Caco-2 (cell line): ENCODE measurements at regions not wholly inside any gene's neighbourhood (a gene's known extent, or its start where the extent isn't known, plus 50 kb on each side); places are given as distances from the start of the nearest gene placed in this dataset.

Source experiments
- BruUV-seq: library from RNA; stranded (reverse); fragments of 400-500 nt; replicated peaks from 2 replicates; lab custom pipeline; 2021; lab: Mats Ljungman, UMichigan
- CTCF ChIA-PET: fragments of 300-600 bp; sonication (Branson Sonifier 250); formaldehyde crosslinking; loops from one replicate; lab custom pipeline; 2022; ENCODE audit warnings: antibody characterized with exemption; lab: Charles Lee
- POLR2A ChIA-PET: fragments of 300-600 bp; sonication (Branson Sonifier 250); formaldehyde crosslinking; loops from one replicate; lab custom pipeline; 2022; ENCODE audit warnings: antibody characterized with exemption; lab: Charles Lee
- DNase-seq, 2 experiments: peaks; one replicate each; pipeline versions ENCODE4 v3.0.0 to v3.0.0-alpha.2; 2020 to 2022
- H3K27me3 ChIP-seq: replicated peaks from 2 replicates; pipeline ENCODE4 v1.6.0; 2011; ENCODE audit warnings: low read length; ENCODE audit not compliant: control insufficient read depth, insufficient read depth
- H3K36me3 ChIP-seq: 2 replicates; pipeline ENCODE4 v1.5.1; 2011; ENCODE audit warnings: low read length; ENCODE audit not compliant: control insufficient read depth, insufficient read depth
- H3K4me1 ChIP-seq: fragments of 250-450 bp; sonication (Bioruptor Pico); 2 replicates; pipeline ENCODE4 v1.5.1; 2020; ENCODE audit warnings: mild to moderate bottlenecking
- H3K4me3 ChIP-seq: 2 replicates; pipeline ENCODE4 v1.5.1; 2011; ENCODE audit warnings: low read depth, mild to moderate bottlenecking, control low read depth, low read length
- H3K9me3 ChIP-seq: fragments of 250-450 bp; sonication (Bioruptor Pico); 2 replicates; pipeline ENCODE4 v1.5.1; 2020; ENCODE audit warnings: mild to moderate bottlenecking, moderate library complexity
- H3K27ac Mint-ChIP-seq: one replicate; pipeline ENCODE4 v1.8.0; 2022; ENCODE audit warnings: mixed read lengths; ENCODE audit not compliant: unreplicated experiment
- H3K27me3 Mint-ChIP-seq: one replicate; pipeline ENCODE4 v1.8.0; 2022; ENCODE audit warnings: mixed read lengths; ENCODE audit not compliant: insufficient read depth, unreplicated experiment
- H3K36me3 Mint-ChIP-seq: one replicate; pipeline ENCODE4 v1.8.0; 2022; ENCODE audit warnings: mild to moderate bottlenecking, mixed read lengths; ENCODE audit not compliant: insufficient read depth, unreplicated experiment
- H3K4me1 Mint-ChIP-seq: one replicate; pipeline ENCODE4 v1.8.0; 2022; ENCODE audit warnings: low read depth, mixed read lengths; ENCODE audit not compliant: unreplicated experiment
- H3K4me3 Mint-ChIP-seq: one replicate; pipeline ENCODE4 v1.8.0; 2022; ENCODE audit warnings: mild to moderate bottlenecking, moderate library complexity, mixed read lengths; ENCODE audit not compliant: unreplicated experiment
- H3K9me3 Mint-ChIP-seq: one replicate; pipeline ENCODE4 v1.8.0; 2022; ENCODE audit warnings: mixed read lengths; ENCODE audit not compliant: unreplicated experiment
- CTCF ChIP-seq, 2 experiments: fragments of 200-600 bp in 1 of 2; IDR thresholded peaks; 1 replicate in 1 of 2; 2 replicates in 1 of 2; pipeline versions ENCODE4 v1.5.1 to v1.8.0; 2011 to 2022; ENCODE audit warnings: antibody characterized with exemption in 1 of 2, control low read depth in 1 of 2, inconsistent platforms in 1 of 2, low read depth in 1 of 2, low read length in 1 of 2, mild to moderate bottlenecking in 1 of 2, moderate library complexity in 1 of 2; ENCODE audit not compliant: insufficient read depth in 1 of 2, severe bottlenecking in 1 of 2, unreplicated experiment in 1 of 2
- intact Hi-C: fragments of 100-400 bp; cut with micrococcal nuclease; formaldehyde crosslinking; loops from one replicate; pipeline ENCODE4 v1.10.0; 2022; ENCODE audit not compliant: unreplicated experiment

GRCh38 chr1:82492159-82492558, 691.4 kb downstream of the ADGRL2 start:
- H3K36me3 Mint-ChIP-seq, result no peaks in the 10 kb centered on the region
- no peaks in the 10 kb centered on the region for H3K4me1 Mint-ChIP-seq
- ChIA-PET POLR2A (no interaction called here), CTCF (no interaction called here)
- no peak for DNase-seq
- H3K9me3 Mint-ChIP-seq, result peaks cover 4% of the 10 kb centered on the region
- Histone ChIP-seq H3K27me3 (no peaks in the 10 kb centered on the region), H3K9me3 (no peaks in the 10 kb centered on the region), H3K36me3 (no peaks in the 10 kb centered on the region), H3K4me3 (no peak overlapping the region), H3K4me1 (no peaks in the 10 kb centered on the region)
- no peak overlapping the region for H3K4me3 Mint-ChIP-seq
- BruUV-seq, result no TSS peak
- H3K27ac Mint-ChIP-seq, result no peak overlapping the region
- H3K27me3 Mint-ChIP-seq, result no peaks in the 10 kb centered on the region
- intact Hi-C loops, result no loop called here
- no peak for TF ChIP-seq CTCF (IDR thresholded peaks at IDR 0.05; ENCODE audit: insufficient read depth in 1 of 2, low read depth in 1 of 2, low read length in 1 of 2, severe bottlenecking in 1 of 2, unreplicated experiment in 1 of 2)

- Histone ChIP-seq H3K4me1 (no peaks in the 10 kb centered on the region), H3K9me3 (no peaks in the 10 kb centered on the region), H3K36me3 (no peaks in the 10 kb centered on the region), H3K4me3 (no peak overlapping the region), H3K27me3 (no peaks in the 10 kb centered on the region)
- no peaks in the 10 kb centered on the region for H3K4me1 Mint-ChIP-seq
- intact Hi-C loops, result no loop called here
- no peak for TF ChIP-seq CTCF (IDR thresholded peaks at IDR 0.05; ENCODE audit: insufficient read depth in 1 of 2, low read depth in 1 of 2, low read length in 1 of 2, severe bottlenecking in 1 of 2, unreplicated experiment in 1 of 2)
- no peaks in the 10 kb centered on the region for H3K9me3 Mint-ChIP-seq
- H3K4me3 Mint-ChIP-seq, result no peak overlapping the region
- ChIA-PET POLR2A (no interaction called here), CTCF (no interaction called here)
- H3K36me3 Mint-ChIP-seq, result no peaks in the 10 kb centered on the region
- BruUV-seq, result no TSS peak
- H3K27ac Mint-ChIP-seq, result no peak overlapping the region
- DNase-seq, result no peak
- H3K27me3 Mint-ChIP-seq, result no peaks in the 10 kb centered on the region
These were observed 690.7 kb downstream of the ADGRL2 start for GRCh38 chr1:82491301-82492048.

- Histone ChIP-seq H3K9me3 (no peaks in the 10 kb centered on the region), H3K27me3 (no peaks in the 10 kb centered on the region), H3K36me3 (no peaks in the 10 kb centered on the region), H3K4me1 (no peaks in the 10 kb centered on the region), H3K4me3 (no peak overlapping the region)
- no peaks in the 10 kb centered on the region for H3K36me3 Mint-ChIP-seq
- no peak overlapping the region for H3K4me3 Mint-ChIP-seq
- H3K4me1 Mint-ChIP-seq, result no peaks in the 10 kb centered on the region
- H3K27me3 Mint-ChIP-seq, result no peaks in the 10 kb centered on the region
- POLR2A ChIA-PET, result no interaction called here
- no peaks in the 10 kb centered on the region for H3K9me3 Mint-ChIP-seq
- BruUV-seq, result no TSS peak
- no peak overlapping the region for H3K27ac Mint-ChIP-seq
- no peak for TF ChIP-seq CTCF (IDR thresholded peaks at IDR 0.05; ENCODE audit: insufficient read depth in 1 of 2, low read depth in 1 of 2, low read length in 1 of 2, severe bottlenecking in 1 of 2, unreplicated experiment in 1 of 2)
- CTCF ChIA-PET, result no interaction called here
- no peak for DNase-seq
- intact Hi-C loops, result no loop called here
These were observed 687.0 kb downstream of the ADGRL2 start for GRCh38 chr1:82487778-82488177.
